Upper lobe of left lung (tissue), 4 donors: ENCODE measurements at regions not wholly inside any gene's neighbourhood (a gene's known extent, or its start where the extent isn't known, plus 50 kb on each side); places are given as distances from the start of the nearest gene placed in this dataset.

Source experiments
- CTCF ChIP-seq, 6 experiments: fragments of 450-650 bp in 4 of 6; fragments of 200-600 bp in 2 of 6; sonication (generic) in 2 of 6; IDR thresholded peaks; one replicate each; pipeline ENCODE4 v1.5.1; 2016 to 2019; ENCODE audit warnings: antibody characterized with exemption in 6 of 6
- POLR2A ChIP-seq, 4 donors: fragments of 450-650 bp; IDR thresholded peaks; one replicate each; pipeline ENCODE4 v1.5.1; 2016 to 2017; ENCODE audit warnings: antibody characterized with exemption in 4 of 4, mild to moderate bottlenecking in 2 of 4

- TF ChIP-seq CTCF (IDR thresholded peaks at IDR 0.05) (peak; percentile 80 to 90 (median 84)), POLR2A (IDR thresholded peaks at IDR 0.05) (no peak)
Measured at GRCh38 chr1:224513787-224514209, 79.2 kb upstream of the WDR26 start.
